Astrocyte (in vitro differentiated cells and primary cell): ENCODE measurements at regions not wholly inside any gene's neighbourhood (a gene's known extent, or its start where the extent isn't known, plus 50 kb on each side); places are given as distances from the start of the nearest gene placed in this dataset.
A peak's percentile ranks its signal among the peaks of the same experiment; 100 is the strongest.

Experiments
- DNase-seq: peaks from one replicate; pipeline ENCODE4 v3.0.0-alpha.2; 2010; ENCODE audit warnings: low read depth
- FAIRE-seq: peaks from 2 replicates; lab custom pipeline; 2011; peaks lifted over from hg19 to GRCh38; lab: Jason Lieb, UNC
- H2AFZ ChIP-seq: 2 replicates; pipeline ENCODE4 v1.6.0; 2012; ENCODE audit warnings: low read depth, low read length, inconsistent platforms
- H3K27ac ChIP-seq: 2 replicates; pipeline ENCODE4 v1.5.1; 2011; ENCODE audit warnings: low read depth, low read length, inconsistent platforms
- H3K27me3 ChIP-seq: 2 replicates; pipeline ENCODE4 v1.6.0; 2011; ENCODE audit warnings: low read length, inconsistent platforms; ENCODE audit not compliant: insufficient read depth
- H3K36me3 ChIP-seq: 2 replicates; pipeline ENCODE4 v1.5.1; 2011; ENCODE audit warnings: low read length, inconsistent platforms; ENCODE audit not compliant: insufficient read depth
- H3K4me1 ChIP-seq: 2 replicates; pipeline ENCODE4 v1.5.1; 2011; ENCODE audit warnings: low read length, inconsistent platforms; ENCODE audit not compliant: insufficient read depth
- H3K4me2 ChIP-seq: 2 replicates; pipeline ENCODE4 v1.6.0; 2012; ENCODE audit warnings: low read length, inconsistent platforms
- H3K4me3 ChIP-seq: 2 replicates; pipeline ENCODE4 v1.5.1; 2011; ENCODE audit warnings: low read depth, mild to moderate bottlenecking, low read length, inconsistent platforms; ENCODE audit not compliant: insufficient read depth
- H3K79me2 ChIP-seq: 2 replicates; pipeline ENCODE4 v1.6.0; 2012; ENCODE audit warnings: mild to moderate bottlenecking, low read length, inconsistent platforms; ENCODE audit not compliant: insufficient read depth
- H3K9ac ChIP-seq: 2 replicates; pipeline ENCODE4 v1.6.0; 2012; ENCODE audit warnings: mild to moderate bottlenecking, low read length, inconsistent platforms
- H3K9me3 ChIP-seq: 2 replicates; pipeline ENCODE4 v1.5.1; 2012; ENCODE audit warnings: low read depth, mild to moderate bottlenecking, low read length, inconsistent platforms; ENCODE audit not compliant: insufficient read depth
- H4K20me1 ChIP-seq: 2 replicates; pipeline ENCODE4 v1.6.0; 2012; ENCODE audit warnings: low read length, inconsistent platforms; ENCODE audit not compliant: insufficient read depth
- H3K27ac Mint-ChIP-seq: one replicate; pipeline ENCODE4 v1.8.0; 2021; ENCODE audit warnings: mild to moderate bottlenecking, mixed read lengths; ENCODE audit not compliant: unreplicated experiment
- H3K27me3 Mint-ChIP-seq: one replicate; pipeline ENCODE4 v1.8.0; 2021; ENCODE audit warnings: low read depth, mixed read lengths; ENCODE audit not compliant: unreplicated experiment
- H3K36me3 Mint-ChIP-seq: one replicate; pipeline ENCODE4 v1.8.0; 2021; ENCODE audit warnings: low read depth, mixed read lengths; ENCODE audit not compliant: unreplicated experiment
- H3K4me1 Mint-ChIP-seq: one replicate; pipeline ENCODE4 v1.8.0; 2021; ENCODE audit warnings: low read depth, mixed read lengths; ENCODE audit not compliant: unreplicated experiment
- H3K4me3 Mint-ChIP-seq: one replicate; pipeline ENCODE4 v1.8.0; 2021; ENCODE audit warnings: mild to moderate bottlenecking, moderate library complexity, mixed read lengths; ENCODE audit not compliant: unreplicated experiment
- H3K9me3 Mint-ChIP-seq: one replicate; pipeline ENCODE4 v1.8.0; 2021; ENCODE audit warnings: mild to moderate bottlenecking, mixed read lengths; ENCODE audit not compliant: unreplicated experiment
- CTCF ChIP-seq: IDR thresholded peaks from 2 replicates; pipeline ENCODE4 v1.5.1; 2011; ENCODE audit warnings: low read depth, mild to moderate bottlenecking, inconsistent platforms, low read length, moderate library complexity; ENCODE audit not compliant: insufficient read depth
- EZH2 ChIP-seq: IDR thresholded peaks from 2 replicates; pipeline ENCODE4 v1.6.1; 2012; ENCODE audit warnings: mild to moderate bottlenecking, low read length, inconsistent platforms; ENCODE audit not compliant: insufficient read depth

- DNase-seq (no peak), FAIRE-seq (no peak)
- Mint-ChIP-seq H3K27me3 (no peaks in the 10 kb centered on the region), H3K36me3 (no peaks in the 10 kb centered on the region), H3K27ac (no peak overlapping the region), H3K9me3 (peaks cover 12% of the 10 kb centered on the region), H3K4me1 (no peaks in the 10 kb centered on the region), H3K4me3 (no peak overlapping the region)
- Histone ChIP-seq H3K27ac (no peak overlapping the region), H3K4me1 (no peaks in the 10 kb centered on the region), H3K4me2 (no peak overlapping the region), H3K9me3 (no peaks in the 10 kb centered on the region), H3K36me3 (no peaks in the 10 kb centered on the region), H3K9ac (no peak overlapping the region), H3K79me2 (no peaks in the 10 kb centered on the region), H3K27me3 (no peaks in the 10 kb centered on the region), H3K4me3 (no peak overlapping the region), H2AFZ (no peak overlapping the region), H4K20me1 (no peaks in the 10 kb centered on the region)
- TF ChIP-seq CTCF (no peak), EZH2 (no peak)
Observed at GRCh38 chr6:71187141-71187540, 101.5 kb upstream of the OGFRL1 start.

GRCh38 chr6:71190809-71191208, 97.8 kb upstream of the OGFRL1 start:
- H3K4me2 ChIP-seq, result no peak overlapping the region
- H3K36me3 ChIP-seq, result no peaks in the 10 kb centered on the region
- no peaks in the 10 kb centered on the region for H3K27me3 ChIP-seq
- no peaks in the 10 kb centered on the region for H4K20me1 ChIP-seq
- no peaks in the 10 kb centered on the region for H3K27me3 Mint-ChIP-seq
- peaks cover 15% of the 10 kb centered on the region for H3K4me1 Mint-ChIP-seq
- H3K27ac Mint-ChIP-seq, result no peak overlapping the region
- H3K9ac ChIP-seq, result no peak overlapping the region
- FAIRE-seq (no peak), DNase-seq (no peak)
- TF ChIP-seq EZH2 (no peak), CTCF (peak; percentile 30)
- H3K36me3 Mint-ChIP-seq, result no peaks in the 10 kb centered on the region
- no peak overlapping the region for H3K4me3 ChIP-seq
- no peaks in the 10 kb centered on the region for H3K9me3 ChIP-seq
- H3K79me2 ChIP-seq, result no peaks in the 10 kb centered on the region
- no peak overlapping the region for H2AFZ ChIP-seq
- H3K4me1 ChIP-seq, result peaks cover 7% of the 10 kb centered on the region
- no peak overlapping the region for H3K27ac ChIP-seq
- H3K4me3 Mint-ChIP-seq, result no peak overlapping the region
- no peaks in the 10 kb centered on the region for H3K9me3 Mint-ChIP-seq

GRCh38 chr6:71194724-71195123, 93.9 kb upstream of the OGFRL1 start:
- peak; percentile 80 for DNase-seq
- H3K36me3 Mint-ChIP-seq, result no peaks in the 10 kb centered on the region
- Histone ChIP-seq H3K36me3 (no peaks in the 10 kb centered on the region), H4K20me1 (no peaks in the 10 kb centered on the region), H3K27ac (no peak overlapping the region), H3K4me2 (no peak overlapping the region), H3K79me2 (no peaks in the 10 kb centered on the region), H3K4me1 (peaks cover 20% of the 10 kb centered on the region), H2AFZ (no peak overlapping the region), H3K9me3 (no peaks in the 10 kb centered on the region), H3K27me3 (no peaks in the 10 kb centered on the region), H3K9ac (no peak overlapping the region), H3K4me3 (no peak overlapping the region)
- H3K27me3 Mint-ChIP-seq, result no peaks in the 10 kb centered on the region
- H3K4me1 Mint-ChIP-seq, result peaks cover 40% of the 10 kb centered on the region
- H3K27ac Mint-ChIP-seq, result peak overlapping the region; percentile 94
- H3K4me3 Mint-ChIP-seq, result no peak overlapping the region
- no peak for TF ChIP-seq EZH2
- TF ChIP-seq CTCF, result no peak
- H3K9me3 Mint-ChIP-seq, result peaks cover 2% of the 10 kb centered on the region
- peak; percentile 93 for FAIRE-seq
